Large intestine (tissue), 3 donors: ENCODE measurements at regions not wholly inside any gene's neighbourhood (a gene's known extent, or its start where the extent isn't known, plus 50 kb on each side); places are given as distances from the start of the nearest gene placed in this dataset.

Experiments used
- DNase-seq, 2 donors: peaks; one replicate each; pipeline versions ENCODE4 v3.0.0 to v3.0.0-alpha.2; 2013
- H3K27ac ChIP-seq: one replicate; pipeline ENCODE4 v1.5.1; 2013; ENCODE audit warnings: low read length
- H3K27me3 ChIP-seq: 2 replicates; pipeline ENCODE4 v1.6.1; 2013; ENCODE audit warnings: low read length; ENCODE audit not compliant: control insufficient read depth, insufficient read depth
- H3K36me3 ChIP-seq: 2 replicates; pipeline ENCODE4 v1.6.1; 2013; ENCODE audit warnings: low read length; ENCODE audit not compliant: control insufficient read depth, insufficient read depth
- H3K4me1 ChIP-seq: one replicate; pipeline ENCODE4 v1.6.1; 2013; ENCODE audit warnings: low read length; ENCODE audit not compliant: control insufficient read depth, insufficient read depth
- H3K4me3 ChIP-seq: one replicate; pipeline ENCODE4 v1.5.1; 2013; ENCODE audit warnings: low read length
- H3K9me3 ChIP-seq: one replicate; pipeline ENCODE4 v1.6.1; 2013; ENCODE audit warnings: mild to moderate bottlenecking, low read depth, low read length, moderate library complexity; ENCODE audit not compliant: control insufficient read depth
- WGBS: methylation state at CpG from one replicate; pipeline ENCODE4 v1.1.5; 2013; ENCODE audit warnings: low lambda C conversion rate; ENCODE audit not compliant: insufficient coverage; 5-methylcytosine and 5-hydroxymethylcytosine counted together

GRCh38 chr18:76565238-76566173, 70.5 kb upstream of the ZNF516 start:
- H3K4me1 ChIP-seq, result no peaks in the 10 kb centered on the region
- peak overlapping the region; percentile 30 for H3K27ac ChIP-seq
- no peaks in the 10 kb centered on the region for H3K36me3 ChIP-seq
- H3K4me3 ChIP-seq, result no peak overlapping the region
- H3K27me3 ChIP-seq, result no peaks in the 10 kb centered on the region
- WGBS, result 34% methylated on average over 2 of the region's 23 CpGs
- peak; percentile 48 to 71 for DNase-seq
- H3K9me3 ChIP-seq, result peaks cover 5% of the 10 kb centered on the region

DNA sequence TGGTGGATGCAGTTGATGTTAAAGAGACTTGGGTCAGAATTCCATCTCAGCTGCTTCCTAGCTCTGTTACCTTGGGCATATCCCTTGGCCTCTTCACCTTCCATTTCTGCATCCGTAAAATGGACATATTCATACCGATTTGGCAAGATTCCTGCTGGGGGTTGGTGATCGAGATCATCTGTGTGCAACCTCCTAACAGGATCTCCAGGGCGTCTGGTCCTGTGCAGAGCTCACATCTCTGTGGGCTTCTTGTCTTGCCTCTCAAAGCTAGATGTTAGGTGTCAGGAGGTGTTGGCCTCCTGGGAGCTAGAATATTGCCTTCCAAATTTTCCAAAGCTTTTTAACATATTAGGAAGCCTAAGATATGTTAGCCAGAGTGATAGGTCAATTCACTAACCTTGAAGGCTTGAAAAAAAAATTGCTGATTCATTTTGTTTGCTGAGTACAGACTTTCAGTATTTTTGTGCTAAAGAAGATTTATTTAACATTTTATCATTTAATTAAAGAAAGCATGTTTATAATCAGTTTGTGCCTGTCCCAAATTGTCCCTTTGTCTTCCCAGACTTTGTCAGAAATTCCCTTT, 69.7 kb upstream of the ZNF516 start:
- H3K27me3 ChIP-seq, result no peaks in the 10 kb centered on the region
- H3K36me3 ChIP-seq, result no peaks in the 10 kb centered on the region
- peak overlapping the region; percentile 25 for H3K27ac ChIP-seq
- no peaks in the 10 kb centered on the region for H3K4me1 ChIP-seq
- peaks cover 5% of the 10 kb centered on the region for H3K9me3 ChIP-seq
- H3K4me3 ChIP-seq, result no peak overlapping the region
- DNase-seq, result no peak
- no CpG with 5 or more reads among the region's 4 CpGs for WGBS

DNA sequence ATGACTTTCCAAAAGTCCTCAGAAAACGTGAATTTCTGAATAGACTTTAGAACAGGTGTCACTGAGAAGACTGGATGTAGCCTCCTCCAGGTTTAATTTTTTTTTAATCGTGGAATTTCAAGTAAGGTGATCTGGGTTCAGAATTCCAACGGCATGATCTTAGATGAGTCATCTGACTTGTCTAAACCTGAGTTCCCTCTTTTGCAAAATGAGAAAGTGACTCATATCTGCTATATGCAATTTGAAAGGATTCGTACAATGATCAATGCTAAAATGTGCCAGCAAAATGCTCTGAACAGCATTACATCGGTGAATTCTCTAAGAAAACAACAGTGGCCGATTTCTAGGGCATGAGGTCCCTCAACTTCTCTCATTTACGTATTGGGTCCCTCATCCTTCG, 69.1 kb upstream of the ZNF516 start:
- Histone ChIP-seq H3K4me1 (no peaks in the 10 kb centered on the region), H3K4me3 (no peak overlapping the region), H3K36me3 (no peaks in the 10 kb centered on the region), H3K9me3 (peaks cover 8% of the 10 kb centered on the region), H3K27me3 (no peaks in the 10 kb centered on the region), H3K27ac (no peak overlapping the region)
- no peak for DNase-seq
- WGBS, result 100% methylated on average over 2 of the region's 8 CpGs

GRCh38 chr18:76562286-76563122, 67.5 kb upstream of the ZNF516 start:
- Histone ChIP-seq H3K4me1 (no peaks in the 10 kb centered on the region), H3K27me3 (no peaks in the 10 kb centered on the region), H3K36me3 (no peaks in the 10 kb centered on the region), H3K9me3 (peaks cover 8% of the 10 kb centered on the region), H3K27ac (no peak overlapping the region), H3K4me3 (no peak overlapping the region)
- DNase-seq, result no peak
- no CpG with 5 or more reads among the region's 30 CpGs for WGBS

DNA sequence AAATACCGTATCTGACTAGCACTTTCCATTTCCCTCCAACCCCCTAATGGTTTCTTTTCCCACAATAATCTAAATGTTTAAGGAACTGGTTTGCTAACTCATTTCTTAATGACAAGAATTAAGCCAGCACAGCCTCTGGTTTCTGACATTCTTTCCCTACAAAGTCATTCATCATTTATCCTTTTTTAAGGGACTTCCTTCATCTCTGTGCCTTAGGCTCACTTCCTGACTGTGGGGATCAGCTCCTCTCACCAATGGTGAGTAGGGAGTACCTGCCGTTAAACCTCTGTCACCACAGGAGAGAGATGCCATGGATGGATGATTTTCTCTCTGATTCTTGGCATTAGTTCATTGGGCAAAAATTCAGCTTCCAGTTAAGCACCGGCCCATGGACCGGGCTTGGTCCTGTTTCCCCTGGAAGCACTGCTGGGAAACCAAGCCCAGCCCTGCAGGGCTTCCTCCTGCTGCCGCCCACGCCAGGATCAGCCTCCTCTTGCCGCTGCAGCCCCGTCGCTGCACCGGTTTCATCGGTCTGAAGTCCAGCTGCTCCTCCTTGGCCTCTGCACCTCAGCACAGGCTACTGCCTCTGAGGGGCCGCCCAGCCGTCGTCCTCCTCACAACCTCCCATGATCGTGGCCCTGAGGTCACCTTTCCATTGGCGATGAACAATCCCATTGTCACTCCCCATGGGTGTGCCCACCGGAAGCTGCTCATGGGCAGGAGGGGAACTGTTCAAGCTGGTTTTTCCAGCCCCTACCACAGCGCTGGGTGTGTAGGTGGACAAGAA, 64.0 kb upstream of the ZNF516 start:
- 73% methylated on average over 3 of the region's 18 CpGs for WGBS
- Histone ChIP-seq H3K27me3 (no peaks in the 10 kb centered on the region), H3K27ac (no peak overlapping the region), H3K36me3 (no peaks in the 10 kb centered on the region), H3K4me3 (no peak overlapping the region), H3K4me1 (no peaks in the 10 kb centered on the region), H3K9me3 (peaks cover 8% of the 10 kb centered on the region)
- no peak for DNase-seq

- Histone ChIP-seq H3K27me3 (no peaks in the 10 kb centered on the region), H3K27ac (no peak overlapping the region), H3K36me3 (no peaks in the 10 kb centered on the region), H3K4me3 (no peak overlapping the region), H3K9me3 (peaks cover 3% of the 10 kb centered on the region), H3K4me1 (no peaks in the 10 kb centered on the region)
- DNase-seq, result no peak
- 63% methylated on average over 2 of the region's 10 CpGs for WGBS
These were observed 62.1 kb upstream of the ZNF516 start for GRCh38 chr18:76557026-76557575.

DNA sequence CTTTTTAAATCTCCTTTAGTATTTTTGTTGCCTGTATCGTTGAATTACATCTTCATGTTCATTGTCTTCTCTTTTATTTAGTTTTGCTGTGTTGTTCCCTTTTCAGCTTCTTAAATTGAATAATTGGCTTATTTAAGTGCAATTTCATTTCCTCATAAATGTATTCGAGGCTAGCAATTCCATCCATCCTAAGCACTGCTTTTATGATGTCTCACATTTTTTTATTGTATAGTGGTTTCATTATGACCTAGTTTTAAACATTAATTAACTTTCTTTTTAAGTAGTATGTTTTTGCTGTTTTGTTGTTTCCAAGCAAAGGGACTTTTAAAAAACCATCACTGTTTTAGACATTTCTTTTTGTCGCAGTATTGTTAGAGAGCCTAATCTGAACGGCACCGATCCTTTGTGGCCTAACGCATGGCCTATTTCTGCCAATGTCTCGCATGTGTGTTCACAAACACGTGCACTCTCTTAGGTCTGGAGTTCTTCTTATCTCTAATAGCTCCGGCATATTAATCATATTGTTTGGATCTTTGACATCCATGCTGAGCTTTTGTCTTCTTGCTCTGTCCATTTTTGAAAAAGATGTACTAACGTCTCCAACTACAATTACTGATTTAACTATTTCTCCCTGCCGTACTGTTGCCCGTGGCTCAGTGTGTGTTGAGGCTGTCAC, 59.6 kb upstream of the ZNF516 start:
- Histone ChIP-seq H3K9me3 (peaks cover 3% of the 10 kb centered on the region), H3K27me3 (no peaks in the 10 kb centered on the region), H3K4me1 (no peaks in the 10 kb centered on the region), H3K27ac (no peak overlapping the region), H3K4me3 (no peak overlapping the region), H3K36me3 (no peaks in the 10 kb centered on the region)
- DNase-seq, result no peak
- 93% methylated on average over 3 of the region's 12 CpGs for WGBS

GRCh38 chr18:76553715-76554546, 58.9 kb upstream of the ZNF516 start:
- H3K36me3 ChIP-seq, result no peaks in the 10 kb centered on the region
- no peaks in the 10 kb centered on the region for H3K27me3 ChIP-seq
- H3K4me1 ChIP-seq, result no peaks in the 10 kb centered on the region
- WGBS, result no CpG with 5 or more reads among the region's 5 CpGs
- peak in 1 of 2 donors; percentile 24 for DNase-seq
- H3K27ac ChIP-seq, result peak overlapping the region; percentile 15
- no peaks in the 10 kb centered on the region for H3K9me3 ChIP-seq
- H3K4me3 ChIP-seq, result no peak overlapping the region

- Histone ChIP-seq H3K27ac (no peak overlapping the region), H3K4me1 (no peaks in the 10 kb centered on the region), H3K36me3 (no peaks in the 10 kb centered on the region), H3K27me3 (peaks cover 2% of the 10 kb centered on the region), H3K9me3 (no peaks in the 10 kb centered on the region), H3K4me3 (no peak overlapping the region)
- DNase-seq, result no peak
- WGBS, result no CpG with 5 or more reads among the region's 12 CpGs
These were observed 53.5 kb upstream of the ZNF516 start for GRCh38 chr18:76548541-76548940.
